ENCODE measurements at regions not wholly inside any gene's neighbourhood (a gene's known extent, or its start where the extent isn't known, plus 50 kb on each side); places are given as distances from the start of the nearest gene placed in this dataset.

DNA sequence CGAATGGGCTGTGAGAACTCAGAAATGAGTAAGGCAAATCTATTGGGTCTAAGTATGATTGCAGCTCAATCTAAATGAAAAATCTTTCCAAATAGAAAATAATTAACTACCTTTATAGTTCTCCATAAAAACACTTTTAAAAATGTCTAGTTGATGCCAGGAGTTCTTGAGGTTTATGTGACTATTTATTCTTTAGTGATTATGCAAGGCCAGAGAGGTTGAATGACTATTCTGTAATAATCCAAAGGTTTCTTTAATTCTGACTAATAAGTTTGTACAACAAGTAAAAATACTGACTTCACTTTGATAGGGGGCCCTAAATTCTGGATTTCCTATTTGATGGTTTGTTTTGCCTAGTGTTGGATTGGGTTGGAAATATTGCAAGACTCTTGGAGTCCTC, 461.2 kb downstream of the EPM2A start:
- H3K4me1 ChIP-seq (ENCODE audit: insufficient read depth, low read length): no peaks in the 10 kb centered on the region
- H3K9me2 ChIP-seq (replicated peaks; ENCODE audit: low read length): no peaks in the 10 kb centered on the region
- POLR2A ChIA-PET (ENCODE audit: unreplicated experiment): no interaction called here
- H3K4me2 ChIP-seq (ENCODE audit: low read length): no peak overlapping the region
- no peaks in the 10 kb centered on the region for H3K9me3 ChIP-seq (ENCODE audit: low read length)
- no peaks in the 10 kb centered on the region for H4K20me1 ChIP-seq (ENCODE audit: low read length)
- no peaks in the 10 kb centered on the region for H3F3A ChIP-seq (ENCODE audit: low read length, unreplicated experiment)
- ATAC-seq (no peak), DNase-seq (no peak)
- H3K36me3 ChIP-seq (ENCODE audit: low read depth, low read length): no peaks in the 10 kb centered on the region
- H3K27ac ChIP-seq (ENCODE audit: low read length): no peak overlapping the region
- no peaks in the 10 kb centered on the region for H3K27me3 ChIP-seq (ENCODE audit: low read length)
- CTCF ChIA-PET: no interaction called here
- H2AFZ ChIP-seq (ENCODE audit: low read length): no peak overlapping the region
- intact Hi-C loops (cut with micrococcal nuclease): no loop called here
- TF ChIP-seq, protein P1, sequence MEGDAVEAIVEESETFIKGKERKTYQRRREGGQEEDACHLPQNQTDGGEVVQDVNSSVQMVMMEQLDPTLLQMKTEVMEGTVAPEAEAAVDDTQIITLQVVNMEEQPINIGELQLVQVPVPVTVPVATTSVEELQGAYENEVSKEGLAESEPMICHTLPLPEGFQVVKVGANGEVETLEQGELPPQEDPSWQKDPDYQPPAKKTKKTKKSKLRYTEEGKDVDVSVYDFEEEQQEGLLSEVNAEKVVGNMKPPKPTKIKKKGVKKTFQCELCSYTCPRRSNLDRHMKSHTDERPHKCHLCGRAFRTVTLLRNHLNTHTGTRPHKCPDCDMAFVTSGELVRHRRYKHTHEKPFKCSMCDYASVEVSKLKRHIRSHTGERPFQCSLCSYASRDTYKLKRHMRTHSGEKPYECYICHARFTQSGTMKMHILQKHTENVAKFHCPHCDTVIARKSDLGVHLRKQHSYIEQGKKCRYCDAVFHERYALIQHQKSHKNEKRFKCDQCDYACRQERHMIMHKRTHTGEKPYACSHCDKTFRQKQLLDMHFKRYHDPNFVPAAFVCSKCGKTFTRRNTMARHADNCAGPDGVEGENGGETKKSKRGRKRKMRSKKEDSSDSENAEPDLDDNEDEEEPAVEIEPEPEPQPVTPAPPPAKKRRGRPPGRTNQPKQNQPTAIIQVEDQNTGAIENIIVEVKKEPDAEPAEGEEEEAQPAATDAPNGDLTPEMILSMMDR (conservative IDR thresholded peaks at IDR 0.05; ENCODE audit: low read depth, low read length): no peak
- TF ChIP-seq EZH2phosphoT487 (IDR thresholded peaks at IDR 0.05; ENCODE audit: borderline replicate concordance, low read length): no peak
- no peak for TF ChIP-seq EZH2 (IDR thresholded peaks at IDR 0.05; ENCODE audit: low read length, unreplicated experiment)
- no TSS peak for BruUV-seq (replicated peaks)
- H3K4me3 ChIP-seq (ENCODE audit: low read length): no peak overlapping the region
- no peak overlapping the region for H3K9ac ChIP-seq (ENCODE audit: low read length)
- H3K79me2 ChIP-seq (ENCODE audit: low read length): no peaks in the 10 kb centered on the region

DNA sequence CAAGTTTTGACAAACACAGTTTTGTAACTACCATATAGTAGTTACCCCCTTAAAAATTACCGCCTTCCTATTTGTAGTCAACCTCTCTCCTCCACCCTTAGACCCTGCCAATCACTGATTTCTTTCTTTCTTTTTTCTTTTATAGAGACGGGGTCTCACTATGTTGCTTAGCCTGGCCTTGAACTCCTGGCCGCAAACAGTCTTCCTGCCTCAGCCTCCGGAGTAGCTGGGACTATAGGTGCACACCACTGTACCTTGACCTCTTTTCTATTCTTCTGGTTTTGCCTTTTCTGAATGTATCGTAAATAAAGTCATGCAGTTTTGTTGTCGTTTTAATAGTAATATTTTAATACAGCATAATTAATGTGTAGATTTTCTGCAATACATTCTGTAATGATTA, 460.3 kb downstream of the EPM2A start:
- TF ChIP-seq EZH2 (IDR thresholded peaks at IDR 0.05; ENCODE audit: low read length, unreplicated experiment) (no peak), EZH2phosphoT487 (IDR thresholded peaks at IDR 0.05; ENCODE audit: borderline replicate concordance, low read length) (no peak)
- TF ChIP-seq, protein P1 (conservative IDR thresholded peaks at IDR 0.05; ENCODE audit: low read depth, low read length): no peak
- ATAC-seq (no peak), DNase-seq (no peak)
- Histone ChIP-seq H3K4me1 (ENCODE audit: insufficient read depth, low read length) (no peaks in the 10 kb centered on the region), H3K79me2 (ENCODE audit: low read length) (no peaks in the 10 kb centered on the region), H3K9me3 (ENCODE audit: low read length) (no peaks in the 10 kb centered on the region), H3K9ac (ENCODE audit: low read length) (no peak overlapping the region), H4K20me1 (ENCODE audit: low read length) (no peaks in the 10 kb centered on the region), H3K36me3 (ENCODE audit: low read depth, low read length) (no peaks in the 10 kb centered on the region), H3K4me3 (ENCODE audit: low read length) (no peak overlapping the region), H3K27me3 (ENCODE audit: low read length) (no peaks in the 10 kb centered on the region), H3F3A (ENCODE audit: low read length, unreplicated experiment) (no peaks in the 10 kb centered on the region), H3K27ac (ENCODE audit: low read length) (no peak overlapping the region), H2AFZ (ENCODE audit: low read length) (no peak overlapping the region), H3K4me2 (ENCODE audit: low read length) (no peak overlapping the region), H3K9me2 (replicated peaks; ENCODE audit: low read length) (no peaks in the 10 kb centered on the region)
- ChIA-PET POLR2A (ENCODE audit: unreplicated experiment) (no interaction called here), CTCF (no interaction called here)
- BruUV-seq (replicated peaks): no TSS peak
- intact Hi-C loops (cut with micrococcal nuclease): no loop called here

DNA sequence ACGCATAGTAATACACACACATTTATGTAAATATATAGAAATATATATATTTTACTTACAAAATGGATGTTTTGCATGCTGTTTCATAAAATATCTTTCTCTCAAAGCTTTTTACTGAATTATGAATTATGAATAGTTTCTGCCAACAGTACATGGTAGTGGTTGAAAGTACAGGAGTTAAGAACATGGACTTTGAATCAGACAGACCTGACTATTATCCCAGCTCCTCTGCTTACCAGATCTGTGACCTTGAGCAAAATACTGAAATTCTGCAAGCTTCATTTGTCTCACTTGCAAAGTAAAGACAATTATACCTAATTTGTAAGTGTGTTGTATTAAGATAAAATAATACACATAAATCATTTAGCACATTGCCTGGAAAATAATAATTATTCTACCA, 459.5 kb downstream of the EPM2A start:
- no peaks in the 10 kb centered on the region for H3K9me3 ChIP-seq (ENCODE audit: low read length)
- no peaks in the 10 kb centered on the region for H3F3A ChIP-seq (ENCODE audit: low read length, unreplicated experiment)
- intact Hi-C loops (cut with micrococcal nuclease): no loop called here
- no peaks in the 10 kb centered on the region for H3K79me2 ChIP-seq (ENCODE audit: low read length)
- no peak overlapping the region for H3K4me2 ChIP-seq (ENCODE audit: low read length)
- no peak for TF ChIP-seq EZH2phosphoT487 (IDR thresholded peaks at IDR 0.05; ENCODE audit: borderline replicate concordance, low read length)
- TF ChIP-seq, protein P1 (conservative IDR thresholded peaks at IDR 0.05; ENCODE audit: low read depth, low read length): no peak
- TF ChIP-seq EZH2 (IDR thresholded peaks at IDR 0.05; ENCODE audit: low read length, unreplicated experiment): no peak
- DNase-seq (no peak), ATAC-seq (no peak)
- no peak overlapping the region for H3K27ac ChIP-seq (ENCODE audit: low read length)
- H3K9ac ChIP-seq (ENCODE audit: low read length): no peak overlapping the region
- H3K4me1 ChIP-seq (ENCODE audit: insufficient read depth, low read length): no peaks in the 10 kb centered on the region
- no peaks in the 10 kb centered on the region for H3K9me2 ChIP-seq (replicated peaks; ENCODE audit: low read length)
- ChIA-PET CTCF (no interaction called here), POLR2A (ENCODE audit: unreplicated experiment) (no interaction called here)
- H4K20me1 ChIP-seq (ENCODE audit: low read length): no peaks in the 10 kb centered on the region
- H3K27me3 ChIP-seq (ENCODE audit: low read length): no peaks in the 10 kb centered on the region
- no TSS peak for BruUV-seq (replicated peaks)
- H3K36me3 ChIP-seq (ENCODE audit: low read depth, low read length): no peaks in the 10 kb centered on the region
- H2AFZ ChIP-seq (ENCODE audit: low read length): no peak overlapping the region
- no peak overlapping the region for H3K4me3 ChIP-seq (ENCODE audit: low read length)

All from PC-3 (cell line).